ENCODE measurements at regions not wholly inside any gene's neighbourhood (a gene's known extent, or its start where the extent isn't known, plus 50 kb on each side); places are given as distances from the start of the nearest gene placed in this dataset.

GRCh38 chr2:8276026-8276425 is 405.8 kb upstream of the ID2 start:
- TF ChIP-seq EZH2 (IDR thresholded peaks at IDR 0.05; ENCODE audit: insufficient read depth, poor library complexity, severe bottlenecking), result no peak
- no peak for TF ChIP-seq EZH2phosphoT487 (IDR thresholded peaks at IDR 0.05; ENCODE audit: insufficient read depth, low read depth)

All from GM23248 (cell line).